Mucosa of stomach (tissue), 1 donor: ENCODE measurements at regions not wholly inside any gene's neighbourhood (a gene's known extent, or its start where the extent isn't known, plus 50 kb on each side); places are given as distances from the start of the nearest gene placed in this dataset.

Experiments
- H3K27me3 ChIP-seq: one replicate; pipeline ENCODE4 v1.7.0; 2013; ENCODE audit warnings: mild to moderate bottlenecking, low read length; ENCODE audit not compliant: control insufficient read depth, insufficient read depth
- H3K36me3 ChIP-seq: one replicate; pipeline ENCODE4 v1.7.0; 2013; ENCODE audit warnings: low read length; ENCODE audit not compliant: control insufficient read depth, insufficient read depth
- H3K4me1 ChIP-seq: one replicate; pipeline ENCODE4 v1.7.0; 2013; ENCODE audit warnings: mild to moderate bottlenecking, low read length; ENCODE audit not compliant: control insufficient read depth, insufficient read depth
- H3K4me3 ChIP-seq: one replicate; pipeline ENCODE4 v1.7.0; 2013; ENCODE audit warnings: low read length
- H3K9ac ChIP-seq: one replicate; pipeline ENCODE4 v1.7.0; 2013; ENCODE audit warnings: mild to moderate bottlenecking, low read length, moderate library complexity
- H3K9me3 ChIP-seq: one replicate; pipeline ENCODE4 v1.7.0; 2013; ENCODE audit warnings: mild to moderate bottlenecking, low read length, moderate library complexity; ENCODE audit not compliant: control insufficient read depth
- donor health status: Pancreatic carcinoma.

DNA sequence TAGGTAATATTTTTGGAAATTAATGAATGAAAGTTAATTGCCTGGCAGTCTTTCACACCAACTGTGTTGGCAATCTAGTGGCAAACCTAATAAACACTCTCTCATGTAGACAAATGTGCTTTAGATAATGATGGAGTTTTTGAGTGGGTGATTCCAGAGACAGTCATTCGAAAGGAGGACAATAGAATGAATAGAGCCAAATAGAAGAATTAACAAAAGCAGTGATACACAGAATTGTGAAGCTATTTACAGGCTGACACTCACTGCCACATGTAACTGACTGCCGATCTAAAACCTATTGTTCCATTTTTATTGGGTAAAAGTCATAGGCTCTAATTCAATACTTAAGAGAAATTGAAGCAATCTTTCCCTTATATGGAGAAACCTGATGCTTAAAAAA is 338.5 kb downstream of the PCDH7 start:
- no peaks in the 10 kb centered on the region for H3K9me3 ChIP-seq
- no peak overlapping the region for H3K4me3 ChIP-seq
- no peaks in the 10 kb centered on the region for H3K27me3 ChIP-seq
- no peaks in the 10 kb centered on the region for H3K4me1 ChIP-seq
- H3K9ac ChIP-seq: no peak overlapping the region
- H3K36me3 ChIP-seq: no peaks in the 10 kb centered on the region

- no peak overlapping the region for H3K4me3 ChIP-seq
- H3K9me3 ChIP-seq: no peaks in the 10 kb centered on the region
- no peak overlapping the region for H3K9ac ChIP-seq
- H3K36me3 ChIP-seq: no peaks in the 10 kb centered on the region
- H3K27me3 ChIP-seq: no peaks in the 10 kb centered on the region
- no peaks in the 10 kb centered on the region for H3K4me1 ChIP-seq
These were observed 339.8 kb downstream of the PCDH7 start for GRCh38 chr4:31059753-31060522.

DNA sequence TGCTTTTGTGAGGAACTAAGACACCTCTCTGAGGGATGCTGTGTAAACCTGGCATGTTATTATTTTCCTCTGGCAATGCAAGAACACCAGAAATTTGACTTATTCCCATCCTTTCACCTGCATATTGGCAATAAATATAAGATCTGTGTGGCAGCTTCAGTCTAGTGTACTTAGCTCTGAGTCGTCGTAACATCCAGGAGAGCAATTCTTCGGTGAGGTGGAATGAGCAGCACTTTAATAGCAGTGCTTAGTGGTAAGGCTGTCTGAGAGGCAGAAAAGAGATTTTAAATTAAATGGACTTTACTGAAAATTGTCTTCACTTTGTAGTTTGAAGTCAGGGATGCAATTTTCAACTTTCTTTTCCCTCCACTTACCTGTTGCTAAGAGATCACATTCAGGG is 344.9 kb downstream of the PCDH7 start:
- no peaks in the 10 kb centered on the region for H3K27me3 ChIP-seq
- no peaks in the 10 kb centered on the region for H3K36me3 ChIP-seq
- no peaks in the 10 kb centered on the region for H3K4me1 ChIP-seq
- no peak overlapping the region for H3K4me3 ChIP-seq
- no peaks in the 10 kb centered on the region for H3K9me3 ChIP-seq
- H3K9ac ChIP-seq: no peak overlapping the region

GRCh38 chr4:31068257-31069075 is 348.3 kb downstream of the PCDH7 start:
- no peaks in the 10 kb centered on the region for H3K27me3 ChIP-seq
- no peaks in the 10 kb centered on the region for H3K4me1 ChIP-seq
- no peaks in the 10 kb centered on the region for H3K9me3 ChIP-seq

DNA sequence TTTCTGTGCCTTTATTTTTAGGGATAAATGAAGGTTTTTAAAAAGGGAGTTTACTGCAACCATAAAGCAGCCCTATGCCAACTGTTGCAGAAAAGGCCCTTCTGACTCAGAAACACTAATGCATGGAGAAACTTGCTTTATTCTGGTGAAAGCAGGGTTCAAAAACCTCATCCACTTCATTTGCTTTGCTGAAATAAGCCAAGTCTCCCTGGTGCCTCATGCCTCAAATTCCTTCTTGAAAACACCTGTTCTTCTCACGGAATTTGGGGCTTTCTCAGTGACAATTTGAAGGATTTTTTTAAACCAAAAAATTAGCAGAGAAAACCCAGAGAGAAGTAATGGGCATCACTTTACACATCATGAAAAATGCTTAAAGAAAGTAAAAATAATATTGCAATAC is 349.0 kb downstream of the PCDH7 start:
- no peaks in the 10 kb centered on the region for H3K4me1 ChIP-seq
- no peak overlapping the region for H3K4me3 ChIP-seq
- no peaks in the 10 kb centered on the region for H3K9me3 ChIP-seq
- no peaks in the 10 kb centered on the region for H3K36me3 ChIP-seq
- H3K9ac ChIP-seq: no peak overlapping the region
- no peaks in the 10 kb centered on the region for H3K27me3 ChIP-seq

More at GRCh38 chr4:31068257-31069075, 348.3 kb downstream of the PCDH7 start:
- no peak overlapping the region for H3K9ac ChIP-seq
- no peaks in the 10 kb centered on the region for H3K36me3 ChIP-seq
- H3K4me3 ChIP-seq: no peak overlapping the region

- H3K9me3 ChIP-seq: no peaks in the 10 kb centered on the region
- no peaks in the 10 kb centered on the region for H3K36me3 ChIP-seq
- H3K4me1 ChIP-seq: no peaks in the 10 kb centered on the region
- H3K27me3 ChIP-seq: no peaks in the 10 kb centered on the region
- H3K4me3 ChIP-seq: no peak overlapping the region
- H3K9ac ChIP-seq: no peak overlapping the region
These were observed 351.6 kb downstream of the PCDH7 start for GRCh38 chr4:31071508-31072486.

- H3K4me1 ChIP-seq: no peaks in the 10 kb centered on the region
These were observed 355.8 kb downstream of the PCDH7 start for GRCh38 chr4:31075969-31076368.

DNA sequence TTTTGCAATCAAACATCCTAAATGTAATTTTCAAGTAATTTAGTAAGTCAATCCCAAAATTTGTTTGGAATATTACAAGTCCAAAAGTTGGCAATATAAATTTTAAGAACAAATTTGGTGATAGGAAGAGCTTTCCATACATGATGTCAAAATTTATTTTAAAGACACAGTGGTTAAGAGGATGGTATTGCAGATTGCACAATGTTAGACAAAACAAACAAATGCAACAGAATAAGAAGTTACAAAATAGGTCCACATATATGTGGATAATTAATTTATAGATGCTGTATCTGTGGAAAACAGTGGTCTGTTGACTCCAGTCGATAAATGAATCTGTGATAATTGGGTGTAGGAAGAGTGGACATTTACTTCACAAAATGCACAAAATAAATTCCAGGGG is 358.5 kb downstream of the PCDH7 start:
- Histone ChIP-seq H3K9me3 (no peaks in the 10 kb centered on the region), H3K36me3 (no peaks in the 10 kb centered on the region), H3K4me3 (no peak overlapping the region), H3K27me3 (no peaks in the 10 kb centered on the region), H3K4me1 (no peaks in the 10 kb centered on the region), H3K9ac (no peak overlapping the region)

More at GRCh38 chr4:31075969-31076368, 355.8 kb downstream of the PCDH7 start:
- no peak overlapping the region for H3K9ac ChIP-seq
- no peaks in the 10 kb centered on the region for H3K9me3 ChIP-seq
- H3K4me3 ChIP-seq: no peak overlapping the region
- no peaks in the 10 kb centered on the region for H3K27me3 ChIP-seq
- H3K36me3 ChIP-seq: no peaks in the 10 kb centered on the region

GRCh38 chr4:31080887-31081286 is 360.7 kb downstream of the PCDH7 start:
- no peaks in the 10 kb centered on the region for H3K4me1 ChIP-seq
- no peaks in the 10 kb centered on the region for H3K27me3 ChIP-seq

DNA sequence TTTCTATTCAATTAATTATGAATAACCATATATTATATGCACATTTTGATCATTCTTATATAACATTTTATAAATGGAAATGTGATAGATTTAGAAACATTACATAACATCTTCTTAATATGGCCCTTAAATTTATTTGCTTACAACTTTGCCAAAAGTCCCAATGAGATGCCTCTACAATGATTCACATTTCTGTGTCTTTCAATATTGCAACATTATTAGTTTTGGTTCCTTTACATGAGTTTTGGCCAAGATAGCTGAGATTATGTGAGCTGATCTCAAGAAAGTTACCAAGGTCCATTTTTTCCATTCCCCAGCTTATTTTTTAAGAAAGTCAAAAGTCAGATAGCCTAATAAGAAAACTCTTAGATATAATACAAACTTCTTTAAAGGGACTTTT is 361.2 kb downstream of the PCDH7 start:
- no peaks in the 10 kb centered on the region for H3K27me3 ChIP-seq
- H3K9ac ChIP-seq: no peak overlapping the region
- H3K9me3 ChIP-seq: no peaks in the 10 kb centered on the region
- no peak overlapping the region for H3K4me3 ChIP-seq
- H3K36me3 ChIP-seq: no peaks in the 10 kb centered on the region
- no peaks in the 10 kb centered on the region for H3K4me1 ChIP-seq

More at GRCh38 chr4:31080887-31081286, 360.7 kb downstream of the PCDH7 start:
- Histone ChIP-seq H3K36me3 (no peaks in the 10 kb centered on the region), H3K9ac (no peak overlapping the region), H3K4me3 (no peak overlapping the region), H3K9me3 (no peaks in the 10 kb centered on the region)

GRCh38 chr4:31083456-31083855 is 363.3 kb downstream of the PCDH7 start:
- Histone ChIP-seq H3K9me3 (no peaks in the 10 kb centered on the region), H3K36me3 (no peaks in the 10 kb centered on the region), H3K4me1 (peaks cover 5% of the 10 kb centered on the region), H3K27me3 (no peaks in the 10 kb centered on the region), H3K4me3 (no peak overlapping the region), H3K9ac (no peak overlapping the region)
